H1 (cell line): ENCODE measurements at regions not wholly inside any gene's neighbourhood (a gene's known extent, or its start where the extent isn't known, plus 50 kb on each side); places are given as distances from the start of the nearest gene placed in this dataset.

Source experiments
- CTCF ChIA-PET: fragments of 300-600 bp; sonication (Branson Sonifier 250); formaldehyde crosslinking; loops from one replicate; lab custom pipeline; 2021; ENCODE audit not compliant: partially characterized antibody; lab: Charles Lee
- POLR2A ChIA-PET: fragments of 300-600 bp; sonication (Branson Sonifier 250); formaldehyde crosslinking; loops from one replicate; lab custom pipeline; 2021; ENCODE audit warnings: inconsistent platforms; ENCODE audit not compliant: partially characterized antibody; lab: Charles Lee
- DNase-seq, 2 experiments: peaks; one replicate each; pipeline versions ENCODE4 v3.0.0 to v3.0.0-alpha.2; 2010 to 2022; ENCODE audit warnings: low spot score in 2 of 2, low read depth in 1 of 2, mixed read lengths in 1 of 2
- FAIRE-seq: peaks from 2 replicates; lab custom pipeline; 2011; peaks lifted over from hg19 to GRCh38; lab: Jason Lieb, UNC
- H2AFZ ChIP-seq: 2 replicates; pipeline ENCODE4 v1.8.1; 2012; ENCODE audit warnings: low read length, inconsistent platforms
- H2AK5ac ChIP-seq: 2 replicates; pipeline ENCODE4 v1.6.1; 2013; ENCODE audit warnings: low read depth, low read length
- H2BK120ac ChIP-seq: replicated peaks from 2 replicates; pipeline ENCODE3; 2013; ENCODE audit warnings: low read depth, low read length, inconsistent platforms
- H2BK12ac ChIP-seq: 2 replicates; pipeline ENCODE4 v1.6.1; 2013; ENCODE audit warnings: low read depth, low read length
- H2BK15ac ChIP-seq: 2 replicates; pipeline ENCODE4 v1.6.1; 2013; ENCODE audit warnings: low read length
- H2BK20ac ChIP-seq: 2 replicates; pipeline ENCODE4 v1.6.1; 2013; ENCODE audit warnings: low read length
- H2BK5ac ChIP-seq: 2 replicates; pipeline ENCODE4 v1.6.1; 2013; ENCODE audit warnings: low read depth, low read length
- H3K14ac ChIP-seq: 2 replicates; pipeline ENCODE4 v1.6.1; 2013; ENCODE audit warnings: inconsistent platforms; ENCODE audit not compliant: insufficient read length
- H3K18ac ChIP-seq: 2 replicates; pipeline ENCODE4 v1.6.1; 2013; ENCODE audit warnings: low read length; ENCODE audit errors: extremely low read depth
- H3K23ac ChIP-seq: 2 replicates; pipeline ENCODE4 v1.6.1; 2013; ENCODE audit warnings: inconsistent platforms; ENCODE audit not compliant: insufficient read length
- H3K23me2 ChIP-seq: 2 replicates; pipeline ENCODE4 v1.6.1; 2013; ENCODE audit warnings: low read depth, low read length
- H3K27ac ChIP-seq: 2 replicates; pipeline ENCODE4 v1.6.1; 2011; ENCODE audit warnings: low read depth, low read length, inconsistent platforms
- H3K27me3 ChIP-seq, 4 experiments: replicated peaks in 1 of 4; 1 replicate in 1 of 4; 2 replicates in 3 of 4; pipeline versions ENCODE4 v1.6.1 to v1.8.1; 2011 to 2013; ENCODE audit warnings: low read length in 3 of 4, mild to moderate bottlenecking in 3 of 4, inconsistent platforms in 2 of 4, mixed read lengths in 2 of 4, moderate library complexity in 1 of 4; ENCODE audit not compliant: control insufficient read depth in 3 of 4, insufficient read depth in 3 of 4; ENCODE audit errors: extremely low read depth in 1 of 4
- H3K36me3 ChIP-seq, 4 experiments: 2 replicates each; pipeline versions ENCODE4 v1.6.1 to v1.8.1; 2011 to 2013; ENCODE audit warnings: mild to moderate bottlenecking in 4 of 4, low read length in 3 of 4, moderate library complexity in 2 of 4, control low read depth in 1 of 4, inconsistent platforms in 1 of 4; ENCODE audit not compliant: insufficient read depth in 4 of 4, control insufficient read depth in 2 of 4
- H3K4ac ChIP-seq: replicated peaks from 2 replicates; pipeline ENCODE3; 2013; ENCODE audit warnings: low read length, low read depth, mixed read lengths, inconsistent platforms; ENCODE audit not compliant: insufficient read length
- H3K4me1 ChIP-seq, 4 experiments: replicated peaks in 1 of 4; 1 replicate in 1 of 4; 2 replicates in 3 of 4; pipeline versions ENCODE4 v1.6.1 to v1.8.1; 2011 to 2013; ENCODE audit warnings: low read length in 3 of 4, inconsistent platforms in 2 of 4, mixed read lengths in 1 of 4; ENCODE audit not compliant: insufficient read depth in 4 of 4, control insufficient read depth in 3 of 4
- H3K4me2 ChIP-seq, 2 experiments: 2 replicates each; pipeline versions ENCODE4 v1.6.1 to v1.8.1; 2011 to 2013; ENCODE audit warnings: low read depth in 2 of 2, low read length in 2 of 2, control low read depth in 1 of 2, inconsistent platforms in 1 of 2, mild to moderate bottlenecking in 1 of 2; ENCODE audit not compliant: insufficient read depth in 1 of 2
- H3K4me3 ChIP-seq, 4 experiments: fragments of 200-600, 300-600 bp in 1 of 4; sonication (generic), shearing (Covaris generic), sonication (Bioruptor Twin) in 1 of 4; 2 replicates each; pipeline versions ENCODE4 v1.5.1 to v1.8.1; 2011 to 2016; ENCODE audit warnings: low read length in 4 of 4, low read depth in 3 of 4, control low read depth in 2 of 4, inconsistent platforms in 2 of 4, mild to moderate bottlenecking in 2 of 4, mixed read lengths in 1 of 4, moderate library complexity in 1 of 4; ENCODE audit not compliant: insufficient read depth in 2 of 4; ENCODE audit errors: extremely low read depth in 1 of 4
- H3K56ac ChIP-seq: replicated peaks from 2 replicates; pipeline ENCODE3; 2013; ENCODE audit warnings: low read depth, mild to moderate bottlenecking, mixed read lengths, low read length, inconsistent platforms; ENCODE audit not compliant: insufficient read length
- H3K79me1 ChIP-seq: 2 replicates; pipeline ENCODE4 v1.6.1; 2013; ENCODE audit warnings: low read depth, low read length, control low read depth
- H3K79me2 ChIP-seq, 2 experiments: 2 replicates each; pipeline versions ENCODE4 v1.6.1 to v1.8.1; 2012 to 2013; ENCODE audit warnings: low read length in 2 of 2, mild to moderate bottlenecking in 2 of 2, inconsistent platforms in 1 of 2; ENCODE audit not compliant: insufficient read depth in 2 of 2, control insufficient read depth in 1 of 2
- H3K9ac ChIP-seq, 4 experiments: replicated peaks in 1 of 4; 1 replicate in 1 of 4; 2 replicates in 3 of 4; pipeline versions ENCODE4 v1.6.1 to v1.8.1; 2011 to 2013; ENCODE audit warnings: low read depth in 3 of 4, low read length in 3 of 4, control low read depth in 2 of 4, mild to moderate bottlenecking in 2 of 4, moderate library complexity in 2 of 4, inconsistent platforms in 1 of 4; ENCODE audit errors: extremely low read depth in 1 of 4
- H3K9me3 ChIP-seq, 2 experiments: 2 replicates each; pipeline versions ENCODE4 v1.6.1 to v1.8.1; 2012 to 2013; ENCODE audit warnings: mild to moderate bottlenecking in 2 of 2, moderate library complexity in 2 of 2, control low read depth in 1 of 2, inconsistent platforms in 1 of 2, low read depth in 1 of 2, low read length in 1 of 2, mixed read lengths in 1 of 2; ENCODE audit not compliant: insufficient read depth in 2 of 2
- H4K20me1 ChIP-seq, 2 experiments: replicated peaks in 1 of 2; 2 replicates each; pipeline versions ENCODE3 to v1.8.1; 2011 to 2013; ENCODE audit warnings: inconsistent platforms in 2 of 2, low read length in 2 of 2, mild to moderate bottlenecking in 1 of 2; ENCODE audit not compliant: insufficient read depth in 2 of 2, control insufficient read depth in 1 of 2
- H4K5ac ChIP-seq: 2 replicates; pipeline ENCODE4 v1.6.1; 2013; ENCODE audit warnings: low read length, low read depth, mixed read lengths, inconsistent platforms; ENCODE audit not compliant: insufficient read length
- H4K8ac ChIP-seq: 2 replicates; pipeline ENCODE4 v1.8.0; 2013; ENCODE audit warnings: mild to moderate bottlenecking, moderate library complexity, low read length, inconsistent platforms; ENCODE audit not compliant: insufficient read depth; ENCODE audit errors: extremely low read depth
- H4K91ac ChIP-seq: replicated peaks from 2 replicates; pipeline ENCODE3; 2013; ENCODE audit warnings: low read length, mixed read lengths, inconsistent platforms; ENCODE audit not compliant: insufficient read length
- BCL11A ChIP-seq, 2 experiments: IDR thresholded peaks; one replicate each; pipeline ENCODE4 v1.6.1; 2011; ENCODE audit warnings: low read depth in 2 of 2, low read length in 2 of 2, mild to moderate bottlenecking in 2 of 2
- CEBPB ChIP-seq: IDR thresholded peaks from 2 replicates; pipeline ENCODE4 v1.6.1; 2012; ENCODE audit warnings: low read depth, low read length
- GABPA ChIP-seq: IDR thresholded peaks from 2 replicates; pipeline ENCODE4 v1.6.1; 2011; ENCODE audit warnings: mild to moderate bottlenecking, low read length, moderate library complexity, borderline replicate concordance; ENCODE audit not compliant: insufficient read depth
- HDAC6 ChIP-seq: IDR thresholded peaks from one replicate; pipeline ENCODE4 v1.7.1; 2012; ENCODE audit warnings: low read depth, mild to moderate bottlenecking, inconsistent platforms, low read length, moderate library complexity
- KDM5A ChIP-seq: fragments of 200-600 bp; IDR thresholded peaks from 2 replicates; pipeline ENCODE4 v1.7.1; 2012; ENCODE audit warnings: mild to moderate bottlenecking, low read length, inconsistent platforms, mixed read lengths
- PHF8 ChIP-seq: fragments of 200-600 bp; sonication (generic); conservative IDR thresholded peaks from 2 replicates; pipeline ENCODE4 v1.7.1; 2012; ENCODE audit warnings: low read depth, mild to moderate bottlenecking, inconsistent platforms, low read length, moderate library complexity
- RAD21 ChIP-seq, 2 experiments: IDR thresholded peaks in 1 of 2; conservative IDR thresholded peaks in 1 of 2; 2 replicates each; pipeline ENCODE4 v1.6.1; 2011; ENCODE audit warnings: low read depth in 2 of 2, low read length in 2 of 2, improper control_type of control experiment in 1 of 2, inconsistent platforms in 1 of 2, mild to moderate bottlenecking in 1 of 2, moderate library complexity in 1 of 2
- RFX5 ChIP-seq: IDR thresholded peaks from 2 replicates; pipeline ENCODE4 v1.6.1; 2011; ENCODE audit warnings: low read depth, low read length, improper control_type of control experiment, borderline replicate concordance
- TAF1 ChIP-seq: IDR thresholded peaks from 2 replicates; pipeline ENCODE4 v1.6.1; 2011; ENCODE audit warnings: mild to moderate bottlenecking, low read depth, low read length
- TAF7 ChIP-seq: optimal IDR thresholded peaks from 2 replicates; pipeline ENCODE3; 2011; ENCODE audit warnings: low read depth, mild to moderate bottlenecking, inconsistent platforms, low read length, moderate library complexity, borderline replicate concordance
- YY1 ChIP-seq: IDR thresholded peaks from 2 replicates; pipeline ENCODE4 v1.6.1; 2011; ENCODE audit warnings: low read depth, mild to moderate bottlenecking, low read length
- WGBS, 2 experiments: shearing (Covaris generic) in 1 of 2; methylation state at CpG; one replicate each; pipeline versions ENCODE4 v1.1.6 to v1.1.7; 2013 to 2015; ENCODE audit warnings: low lambda C conversion rate in 2 of 2, mixed read lengths in 2 of 2, inconsistent platforms in 1 of 2, low coverage in 1 of 2, missing lambda C conversion rate in 1 of 2; ENCODE audit not compliant: insufficient replicate concordance in 2 of 2, insufficient coverage in 1 of 2, insufficient read length in 1 of 2; ENCODE audit errors: extremely low coverage in 1 of 2, missing lambda C conversion rate in 1 of 2; 5-methylcytosine and 5-hydroxymethylcytosine counted together

DNA sequence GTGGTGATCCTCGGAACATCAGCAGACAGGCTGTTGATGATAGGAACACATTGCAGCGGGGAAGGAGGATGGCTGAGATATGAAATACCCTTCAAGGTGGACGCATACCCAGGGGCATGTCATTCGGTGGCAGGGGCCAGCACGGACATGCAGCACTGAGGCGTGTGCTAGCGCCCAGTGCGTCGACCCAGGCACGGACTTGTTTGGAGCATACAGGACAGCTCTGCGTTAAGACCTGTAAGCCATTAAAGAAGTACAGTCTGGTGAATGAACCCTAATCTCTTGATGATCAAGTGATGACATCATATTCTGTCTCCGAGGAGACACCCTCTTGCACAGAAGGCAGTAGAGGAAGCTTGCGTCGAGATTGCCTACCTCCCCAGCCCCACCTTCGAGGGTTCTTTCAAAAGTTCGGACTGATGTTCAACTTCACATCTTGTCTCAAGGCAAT, 63.6 kb upstream of the KIF26B start:
- ChIA-PET POLR2A (no interaction called here), CTCF (no interaction called here)
- H2BK15ac ChIP-seq: no peak overlapping the region
- no peak overlapping the region for H3K9ac ChIP-seq
- H4K91ac ChIP-seq: no peak overlapping the region
- no peak overlapping the region for H3K14ac ChIP-seq
- no peaks in the 10 kb centered on the region for H3K4me1 ChIP-seq
- DNase-seq (no peak), FAIRE-seq (no peak)
- no peaks in the 10 kb centered on the region for H3K27me3 ChIP-seq
- no peak overlapping the region for H3K18ac ChIP-seq
- H2BK20ac ChIP-seq: no peak overlapping the region
- no peaks in the 10 kb centered on the region for H3K79me1 ChIP-seq
- no peak overlapping the region for H3K4me2 ChIP-seq
- H3K27ac ChIP-seq: no peak overlapping the region
- no peak overlapping the region for H4K5ac ChIP-seq
- H2BK120ac ChIP-seq: no peak overlapping the region
- no peaks in the 10 kb centered on the region for H3K9me3 ChIP-seq
- no peak overlapping the region for H3K4me3 ChIP-seq
- H3K23ac ChIP-seq: no peak overlapping the region
- no peak overlapping the region for H2BK5ac ChIP-seq
- WGBS, 2 experiments: 91% methylated on average over 16 of the region's 16 CpGs; no CpG with 5 or more reads in 1 of the 2 experiments
- H4K20me1 ChIP-seq: no peaks in the 10 kb centered on the region
- H3K23me2 ChIP-seq: no peaks in the 10 kb centered on the region
- H2BK12ac ChIP-seq: no peak overlapping the region
- no peak overlapping the region for H3K56ac ChIP-seq
- H3K36me3 ChIP-seq: no peaks in the 10 kb centered on the region; a peak in 1 of 8 replicates
- no peak overlapping the region for H2AFZ ChIP-seq
- no peaks in the 10 kb centered on the region for H3K79me2 ChIP-seq
- H3K4ac ChIP-seq: no peak overlapping the region
- no peak overlapping the region for H2AK5ac ChIP-seq
- H4K8ac ChIP-seq: no peak overlapping the region; the same call in 1 of the 2 replicates
- no peak for TF ChIP-seq HDAC6
- no peak for TF ChIP-seq PHF8
- TF ChIP-seq RAD21 (IDR thresholded peaks at IDR 0.05 in 1 of 2, conservative IDR thresholded peaks at IDR 0.05 in 1 of 2; ENCODE audit: low read depth in 2 of 2, low read length in 2 of 2): no peak
- TF ChIP-seq GABPA: no peak
- TF ChIP-seq TAF1: no peak
- no peak for TF ChIP-seq RFX5
- TF ChIP-seq BCL11A (IDR thresholded peaks at IDR 0.05; ENCODE audit: low read depth in 2 of 2, low read length in 2 of 2): no peak
- TF ChIP-seq TAF7: no peak
- TF ChIP-seq KDM5A: no peak
- TF ChIP-seq YY1: no peak
- TF ChIP-seq CEBPB: no peak
